A549 (cell line): ENCODE measurements at regions not wholly inside any gene's neighbourhood (a gene's known extent, or its start where the extent isn't known, plus 50 kb on each side); places are given as distances from the start of the nearest gene placed in this dataset.

Source experiments
- CBX2 ChIP-seq: fragments of 200-600 bp; sonication (generic); IDR thresholded peaks from 2 replicates; pipeline ENCODE4 v1.6.1; 2016; ENCODE audit warnings: low read depth, mild to moderate bottlenecking, borderline replicate concordance
- CBX8 ChIP-seq: fragments of 200-600 bp; sonication (generic); IDR thresholded peaks from 2 replicates; pipeline ENCODE4 v1.6.1; 2016
- CEBPB ChIP-seq, 2 experiments: fragments of >200 bp in 1 of 2; sonication (Bioruptor Twin) in 1 of 2; formaldehyde crosslinking in 1 of 2; IDR thresholded peaks; 2 replicates each; pipeline ENCODE4 v1.6.1; 2012 to 2016
- CTCF ChIP-seq: fragments of >200 bp; sonication (Bioruptor Twin); formaldehyde crosslinking; IDR thresholded peaks from 3 replicates; pipeline ENCODE4 v1.5.1; 2016
- EP300 ChIP-seq, 2 experiments: fragments of >200 bp; sonication (Bioruptor Twin); formaldehyde crosslinking; IDR thresholded peaks; 2 replicates in 1 of 2; 3 replicates in 1 of 2; pipeline ENCODE4 v1.6.1; 2016 to 2017
- ESRRA ChIP-seq: fragments of 150-350 bp; IDR thresholded peaks from 2 replicates; pipeline ENCODE4 v1.6.1; 2014; ENCODE audit warnings: mild to moderate bottlenecking, low read length, borderline replicate concordance
- FOSB ChIP-seq: fragments of 250-450 bp; sonication (Bioruptor Pico); IDR thresholded peaks from 2 replicates; pipeline ENCODE4 v1.5.0; 2020; ENCODE audit warnings: mild to moderate bottlenecking, moderate library complexity
- FOSL2 ChIP-seq, 2 experiments: fragments of 450-650 bp in 1 of 2; fragments of >200 bp in 1 of 2; sonication (Bioruptor Twin) in 1 of 2; formaldehyde crosslinking; IDR thresholded peaks; 2 replicates each; pipeline versions ENCODE4 v1.5.0 to v1.6.1; 2016 to 2020; ENCODE audit warnings: mild to moderate bottlenecking in 1 of 2, moderate library complexity in 1 of 2
- HOXA7 ChIP-seq: fragments of 250-450 bp; sonication (Bioruptor Pico); IDR thresholded peaks from 2 replicates; pipeline ENCODE4 v1.5.0; 2020; ENCODE audit warnings: mild to moderate bottlenecking, moderate library complexity
- PBX3 ChIP-seq: IDR thresholded peaks from 2 replicates; pipeline ENCODE4 v1.6.1; 2012
- POLR2A ChIP-seq: IDR thresholded peaks from 2 replicates; pipeline ENCODE4 v1.6.1; 2012; ENCODE audit warnings: mild to moderate bottlenecking, low read length
- POLR2AphosphoS2 ChIP-seq: conservative IDR thresholded peaks from 2 replicates; pipeline ENCODE4 v1.6.1; 2012; ENCODE audit warnings: low read length, improper control_type of control experiment, inconsistent platforms
- REST ChIP-seq: fragments of 200-600 bp; sonication (generic); IDR thresholded peaks from 2 replicates; pipeline ENCODE4 v1.6.1; 2016; ENCODE audit warnings: antibody characterized with exemption, mild to moderate bottlenecking, moderate library complexity
- USF2 ChIP-seq: fragments of 450-650 bp; IDR thresholded peaks from 2 replicates; pipeline ENCODE4 v1.6.1; 2014; ENCODE audit warnings: antibody characterized with exemption

GRCh38 chr7:110130669-110131068 is 960.3 kb upstream of the LRRN3 start:
- TF ChIP-seq PBX3, result no peak
- TF ChIP-seq POLR2A, result no peak
- TF ChIP-seq CTCF, result no peak; the same call in 2 of the 3 replicates
- TF ChIP-seq CBX2, result no peak
- TF ChIP-seq FOSL2 (IDR thresholded peaks at IDR 0.05), result no peak
- TF ChIP-seq FOSL2 (CRISPR knock-in tag; IDR thresholded peaks at IDR 0.05), result no peak
- TF ChIP-seq HOXA7, result no peak
- TF ChIP-seq POLR2AphosphoS2, result no peak
- TF ChIP-seq USF2, result no peak
- TF ChIP-seq CEBPB (IDR thresholded peaks at IDR 0.05), result no peak
- TF ChIP-seq ESRRA, result no peak
- no peak for TF ChIP-seq REST
- no peak for TF ChIP-seq EP300 (IDR thresholded peaks at IDR 0.05)
- no peak for TF ChIP-seq FOSB (CRISPR knock-in tag)
- TF ChIP-seq CBX8, result no peak
